GM13977 (cell line): ENCODE measurements at regions not wholly inside any gene's neighbourhood (a gene's known extent, or its start where the extent isn't known, plus 50 kb on each side); places are given as distances from the start of the nearest gene placed in this dataset.

Experiments
- DNase-seq: peaks from one replicate; pipeline ENCODE4 v3.0.0; 2012; ENCODE audit warnings: low spot score
- in situ Hi-C: fragments of 300-500 bp; cut with MboI; formaldehyde crosslinking; loops from one replicate; pipeline ENCODE4 v1.12.0; 2022; ENCODE audit warnings: low sequenced_read_pairs, low pct_unique_long_range_greater_than_20kb, mixed read lengths, inconsistent platforms; ENCODE audit not compliant: unreplicated experiment
- TF ChIP-seq, protein P1 (sequence below): IDR thresholded peaks from 2 replicates; pipeline ENCODE4 v1.5.1; 2012; ENCODE audit warnings: mild to moderate bottlenecking, control low read depth; ENCODE audit not compliant: insufficient read depth; ENCODE audit errors: extremely low read depth, missing control alignments

DNA sequence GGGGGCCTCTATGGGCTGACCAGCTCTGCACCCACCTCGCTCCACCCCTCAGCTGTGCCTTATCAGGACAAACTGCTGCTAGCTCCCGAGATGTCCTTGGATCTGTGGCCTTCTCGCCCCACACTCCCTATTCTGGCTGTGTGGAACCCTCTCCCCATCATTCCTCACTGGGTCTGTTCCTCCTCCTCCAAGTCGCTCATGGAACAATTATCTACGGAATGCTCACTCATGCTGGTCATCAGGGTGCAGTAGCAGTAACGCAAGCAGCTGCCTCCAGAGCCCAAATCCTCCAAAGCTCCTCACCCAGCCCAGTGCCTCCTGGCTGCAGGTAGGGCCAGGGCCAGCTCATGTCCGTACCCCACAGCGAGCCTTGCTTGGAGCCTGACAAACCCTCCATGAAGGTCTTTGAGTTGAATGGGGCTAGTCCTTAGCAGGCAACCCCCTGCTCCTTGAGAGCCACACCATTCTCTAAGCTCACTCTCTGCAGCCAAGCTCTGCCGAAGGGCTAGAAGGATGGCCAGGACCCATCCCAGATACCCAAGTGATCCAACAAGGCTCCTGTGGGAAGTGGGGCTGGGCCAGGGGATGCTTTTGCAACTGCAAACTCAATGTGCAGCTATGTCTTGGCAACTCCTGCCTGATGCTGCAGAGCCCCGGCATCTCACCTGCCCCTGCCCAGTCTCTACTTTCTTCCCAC, 977.8 kb downstream of the TBC1D22A start:
- DNase-seq: no peak
- TF ChIP-seq, protein P1, sequence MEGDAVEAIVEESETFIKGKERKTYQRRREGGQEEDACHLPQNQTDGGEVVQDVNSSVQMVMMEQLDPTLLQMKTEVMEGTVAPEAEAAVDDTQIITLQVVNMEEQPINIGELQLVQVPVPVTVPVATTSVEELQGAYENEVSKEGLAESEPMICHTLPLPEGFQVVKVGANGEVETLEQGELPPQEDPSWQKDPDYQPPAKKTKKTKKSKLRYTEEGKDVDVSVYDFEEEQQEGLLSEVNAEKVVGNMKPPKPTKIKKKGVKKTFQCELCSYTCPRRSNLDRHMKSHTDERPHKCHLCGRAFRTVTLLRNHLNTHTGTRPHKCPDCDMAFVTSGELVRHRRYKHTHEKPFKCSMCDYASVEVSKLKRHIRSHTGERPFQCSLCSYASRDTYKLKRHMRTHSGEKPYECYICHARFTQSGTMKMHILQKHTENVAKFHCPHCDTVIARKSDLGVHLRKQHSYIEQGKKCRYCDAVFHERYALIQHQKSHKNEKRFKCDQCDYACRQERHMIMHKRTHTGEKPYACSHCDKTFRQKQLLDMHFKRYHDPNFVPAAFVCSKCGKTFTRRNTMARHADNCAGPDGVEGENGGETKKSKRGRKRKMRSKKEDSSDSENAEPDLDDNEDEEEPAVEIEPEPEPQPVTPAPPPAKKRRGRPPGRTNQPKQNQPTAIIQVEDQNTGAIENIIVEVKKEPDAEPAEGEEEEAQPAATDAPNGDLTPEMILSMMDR: no peak
- in situ Hi-C loops: no loop called here

- in situ Hi-C loops: no loop called here
- TF ChIP-seq, protein P1: no peak
- DNase-seq: no peak
Observed at GRCh38 chr22:47739291-47740015, 977.0 kb downstream of the TBC1D22A start.

DNA sequence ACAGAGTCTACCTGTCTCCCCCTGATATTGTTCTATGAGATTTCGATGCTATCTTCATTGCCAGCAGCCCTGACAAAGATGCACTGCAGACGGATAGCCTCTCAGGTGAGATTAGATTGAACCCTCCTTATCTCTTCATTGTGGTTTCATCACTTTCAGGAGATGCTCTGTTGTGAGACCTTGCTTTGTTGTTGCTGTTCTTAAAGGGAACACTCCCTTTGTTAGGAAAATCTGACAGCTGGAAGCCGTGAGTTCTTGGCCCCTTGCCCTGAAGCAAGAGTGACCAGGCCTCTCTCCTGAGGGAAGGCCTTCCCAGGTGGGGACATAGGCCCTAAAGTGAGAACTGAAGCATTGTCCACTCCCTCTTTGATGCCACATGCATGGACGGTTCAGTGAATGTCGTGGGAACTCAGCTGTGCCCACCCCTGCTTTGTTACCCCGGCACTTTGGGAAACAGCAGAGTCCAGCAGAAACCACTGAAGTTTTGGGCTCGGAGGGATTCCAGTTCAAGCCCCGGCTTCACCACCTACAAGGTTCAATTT, 976.1 kb downstream of the TBC1D22A start:
- DNase-seq: no peak
- in situ Hi-C loops: no loop called here
- TF ChIP-seq, protein P1: no peak

DNA sequence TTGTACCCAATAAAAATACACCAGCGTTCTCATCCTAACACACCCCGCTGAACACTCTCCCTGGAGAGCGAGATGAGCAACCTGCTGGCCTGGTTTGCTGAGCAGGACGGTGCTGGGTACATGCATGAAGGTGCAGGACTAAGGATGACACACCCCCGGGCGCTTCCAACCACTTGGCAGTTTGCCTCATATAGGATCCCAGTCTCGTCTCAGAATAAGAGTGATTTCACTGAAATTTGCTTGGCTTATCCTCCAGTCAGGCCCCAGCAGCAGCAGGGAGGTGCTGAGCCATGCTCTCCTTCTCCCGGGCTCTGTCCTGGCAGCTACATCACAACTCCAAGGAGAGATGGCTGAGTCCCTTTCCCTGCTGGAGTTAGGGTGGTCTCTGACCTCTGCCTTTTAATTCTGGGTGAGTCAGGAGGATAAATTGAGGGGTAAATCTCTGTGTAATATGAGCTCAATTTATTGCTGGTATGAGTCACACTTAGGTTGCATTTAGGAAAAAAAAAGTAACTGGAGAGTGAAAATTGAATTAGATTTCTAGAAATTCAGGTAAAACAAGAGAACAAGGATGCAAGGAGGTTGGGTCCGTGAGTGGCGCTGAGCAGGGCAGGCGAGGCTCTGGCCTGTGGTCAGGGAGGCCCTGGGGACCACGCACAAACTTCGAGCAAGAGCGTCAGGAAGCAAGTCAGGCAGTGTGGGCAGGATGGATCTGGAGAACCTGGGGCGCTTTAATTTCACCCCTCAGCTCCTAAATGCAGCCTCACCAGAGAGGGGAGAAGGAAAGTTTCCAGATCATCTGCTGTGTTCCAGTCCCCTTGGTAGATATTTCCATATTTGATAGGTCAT, 974.0 kb downstream of the TBC1D22A start:
- TF ChIP-seq, protein P1: no peak
- DNase-seq: no peak
- in situ Hi-C loops: no loop called here

GRCh38 chr22:47734511-47734910, 972.1 kb downstream of the TBC1D22A start:
- TF ChIP-seq, protein P1: no peak
- in situ Hi-C loops: no loop called here
- DNase-seq: no peak

DNA sequence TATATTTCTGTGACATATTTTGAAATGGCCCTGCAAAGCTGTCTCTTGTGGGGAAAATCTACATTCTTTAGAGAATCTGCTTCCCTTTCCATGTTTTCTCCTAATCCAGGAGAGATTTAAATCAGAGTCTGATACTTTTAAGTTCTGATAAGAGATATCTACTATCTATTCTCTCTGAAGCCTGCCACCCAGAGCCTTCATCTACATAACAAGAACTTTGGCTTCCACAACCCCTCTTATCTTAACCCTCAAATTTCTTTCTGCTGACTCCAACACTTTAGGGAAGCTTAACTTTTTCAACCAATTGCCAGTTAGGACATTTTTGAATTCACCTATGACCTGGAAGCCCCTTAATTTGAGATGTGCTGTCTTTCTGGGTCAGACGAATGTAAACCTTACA, 965.2 kb downstream of the TBC1D22A start:
- in situ Hi-C loops: no loop called here
- TF ChIP-seq, protein P1: no peak
- DNase-seq: no peak
